ENCODE measurements at regions not wholly inside any gene's neighbourhood (a gene's known extent, or its start where the extent isn't known, plus 50 kb on each side); places are given as distances from the start of the nearest gene placed in this dataset.

DNA sequence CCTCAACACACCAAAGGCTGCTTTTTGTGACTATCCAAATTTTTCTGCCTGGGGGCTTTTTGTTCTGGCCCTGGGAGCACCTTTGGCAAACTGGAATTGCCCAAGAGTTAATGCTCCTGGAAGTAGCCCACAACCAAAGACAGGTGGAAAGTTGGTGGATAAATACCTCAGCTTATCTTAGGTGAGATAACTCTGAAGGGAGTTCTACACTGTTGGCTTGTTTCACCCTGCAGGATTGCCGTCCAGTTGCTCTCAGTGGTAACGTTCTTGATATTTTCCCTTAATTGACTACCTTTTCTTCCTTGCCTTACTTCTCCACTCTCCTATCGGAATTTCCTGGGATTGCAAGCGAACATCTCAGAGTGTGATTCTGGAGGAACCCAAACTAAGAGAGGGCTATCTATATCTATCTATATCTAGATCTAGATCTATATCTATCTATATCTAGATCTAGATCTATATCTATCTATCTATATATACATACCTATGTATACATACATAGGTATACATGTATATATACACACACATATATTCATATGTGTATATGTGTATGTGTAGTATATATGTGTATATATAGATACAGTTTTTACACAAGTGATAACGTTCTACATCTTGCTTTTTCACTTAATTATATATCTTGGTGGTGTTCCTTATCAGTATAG, 82.6 kb upstream of the DHX15 start:
- H3K9me3 Mint-ChIP-seq (ENCODE audit: low read depth) = no peaks in the 10 kb centered on the region
- no peak for DNase-seq (ENCODE audit: low spot score, unreplicated experiment)
- H3K4me3 Mint-ChIP-seq (ENCODE audit: low read depth) = no peak overlapping the region
- no peak overlapping the region for H3K27ac Mint-ChIP-seq
- H3K36me3 Mint-ChIP-seq (ENCODE audit: insufficient read depth) = no peaks in the 10 kb centered on the region
- TF ChIP-seq CTCF (IDR thresholded peaks at IDR 0.05; ENCODE audit: unreplicated experiment) = no peak
- no peaks in the 10 kb centered on the region for H3K27me3 Mint-ChIP-seq
- peaks cover 12% of the 10 kb centered on the region for H3K4me1 Mint-ChIP-seq (ENCODE audit: low read depth)

- H3K36me3 Mint-ChIP-seq (ENCODE audit: insufficient read depth) = no peaks in the 10 kb centered on the region
- H3K4me1 Mint-ChIP-seq (ENCODE audit: low read depth) = peaks cover 1% of the 10 kb centered on the region
- H3K27ac Mint-ChIP-seq = no peak overlapping the region
- no peak for DNase-seq (ENCODE audit: low spot score, unreplicated experiment)
- H3K9me3 Mint-ChIP-seq (ENCODE audit: low read depth) = no peaks in the 10 kb centered on the region
- H3K27me3 Mint-ChIP-seq = no peaks in the 10 kb centered on the region
- H3K4me3 Mint-ChIP-seq (ENCODE audit: low read depth) = no peak overlapping the region
- no peak for TF ChIP-seq CTCF (IDR thresholded peaks at IDR 0.05; ENCODE audit: unreplicated experiment)
These were observed 84.6 kb upstream of the DHX15 start for GRCh38 chr4:24668956-24669355.

- TF ChIP-seq CTCF (IDR thresholded peaks at IDR 0.05; ENCODE audit: unreplicated experiment) = no peak
- H3K9me3 Mint-ChIP-seq (ENCODE audit: low read depth) = no peaks in the 10 kb centered on the region
- H3K27me3 Mint-ChIP-seq = no peaks in the 10 kb centered on the region
- H3K4me3 Mint-ChIP-seq (ENCODE audit: low read depth) = no peak overlapping the region
- no peaks in the 10 kb centered on the region for H3K36me3 Mint-ChIP-seq (ENCODE audit: insufficient read depth)
- DNase-seq (ENCODE audit: low spot score, unreplicated experiment) = no peak
- H3K4me1 Mint-ChIP-seq (ENCODE audit: low read depth) = peaks cover 1% of the 10 kb centered on the region
- no peak overlapping the region for H3K27ac Mint-ChIP-seq
These were observed 85.4 kb upstream of the DHX15 start for GRCh38 chr4:24669751-24670150.

DNA sequence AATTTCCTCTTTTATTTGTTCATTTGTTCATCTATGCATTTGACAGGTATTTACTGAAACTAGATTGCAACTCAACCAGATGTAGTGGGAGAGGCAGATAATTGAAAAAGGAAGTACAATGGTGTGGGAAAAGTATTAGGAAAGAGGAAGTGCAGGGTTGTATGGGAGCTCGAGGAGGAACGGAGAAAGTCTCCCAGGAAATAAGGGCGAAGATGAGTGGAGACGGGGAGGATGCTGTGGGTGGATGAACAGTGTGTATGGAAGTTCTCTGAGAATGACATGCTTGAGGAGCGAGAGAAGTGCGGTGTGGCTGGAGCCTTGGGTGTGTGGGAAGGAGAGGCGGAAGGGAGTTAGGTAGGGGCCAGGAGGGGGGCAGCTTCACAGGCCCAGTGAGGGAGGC, 87.5 kb upstream of the DHX15 start:
- Mint-ChIP-seq H3K27ac (no peak overlapping the region), H3K27me3 (no peaks in the 10 kb centered on the region), H3K4me1 (ENCODE audit: low read depth) (no peaks in the 10 kb centered on the region), H3K36me3 (ENCODE audit: insufficient read depth) (no peaks in the 10 kb centered on the region), H3K4me3 (ENCODE audit: low read depth) (no peak overlapping the region), H3K9me3 (ENCODE audit: low read depth) (peaks cover 8% of the 10 kb centered on the region)
- DNase-seq (ENCODE audit: low spot score, unreplicated experiment) = no peak
- TF ChIP-seq CTCF (IDR thresholded peaks at IDR 0.05; ENCODE audit: unreplicated experiment) = no peak

DNA sequence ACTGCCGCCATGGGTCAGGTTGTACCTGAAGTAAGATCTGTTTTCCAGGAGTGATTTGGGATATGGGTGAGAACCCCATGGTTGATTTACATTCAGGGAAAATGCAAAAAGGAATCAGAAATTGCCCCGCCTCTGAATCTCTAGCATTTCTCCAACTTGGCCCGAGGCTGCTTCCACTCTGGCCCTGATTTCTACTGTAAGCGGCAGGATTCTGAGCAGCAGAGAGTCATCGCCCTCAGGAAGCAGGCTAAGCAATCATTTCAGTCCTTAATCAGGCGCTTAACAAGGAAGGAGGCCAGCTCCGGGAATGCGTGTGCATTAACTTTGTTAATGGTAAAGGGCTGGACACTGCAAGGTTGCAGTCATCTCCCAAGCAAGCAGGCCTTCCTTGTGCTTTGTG, 88.5 kb upstream of the DHX15 start:
- Mint-ChIP-seq H3K27me3 (no peaks in the 10 kb centered on the region), H3K9me3 (ENCODE audit: low read depth) (peaks cover 13% of the 10 kb centered on the region), H3K27ac (no peak overlapping the region), H3K4me1 (ENCODE audit: low read depth) (no peaks in the 10 kb centered on the region), H3K36me3 (ENCODE audit: insufficient read depth) (no peaks in the 10 kb centered on the region), H3K4me3 (ENCODE audit: low read depth) (no peak overlapping the region)
- TF ChIP-seq CTCF (IDR thresholded peaks at IDR 0.05; ENCODE audit: unreplicated experiment) = no peak
- no peak for DNase-seq (ENCODE audit: low spot score, unreplicated experiment)

All from progenitor cell of endocrine pancreas (in vitro differentiated cells).